ENCODE measurements at regions not wholly inside any gene's neighbourhood (a gene's known extent, or its start where the extent isn't known, plus 50 kb on each side); places are given as distances from the start of the nearest gene placed in this dataset.
"Not testable (repeated sequence)": the region's sequence is repeated elsewhere in the genome, so short reads cannot be mapped to it uniquely, and the experiment has no call there.

- in situ Hi-C loops (cut with MboI; ENCODE audit: low sequenced_read_pairs in 4 of 4) (no loop called here), intact Hi-C loops (cut with DNase I; ENCODE audit: low total_unique reads) (no loop called here)
- H3K4me1 ChIP-seq = no peaks in the 10 kb centered on the region
- no peak for TF ChIP-seq CTCF (IDR thresholded peaks at IDR 0.05 in 4 of 5, conservative IDR thresholded peaks at IDR 0.05 in 1 of 5)
- no peak for TF ChIP-seq POLR2A (IDR thresholded peaks at IDR 0.05)
- no peaks in the 10 kb centered on the region for H3K36me3 ChIP-seq
- no peaks in the 10 kb centered on the region for H3K27me3 ChIP-seq
- H3K4me3 ChIP-seq = no peak overlapping the region
- no peak for ATAC-seq
- DNase-seq = no peak
- no peaks in the 10 kb centered on the region for H3K9me3 ChIP-seq
- H3K27ac ChIP-seq = no peak overlapping the region
Measured at GRCh38 chr6:164982389-164982788, 327.0 kb downstream of the C6orf118 start.

GRCh38 chr6:164967102-164967501 is 342.3 kb downstream of the C6orf118 start:
- in situ Hi-C loops (cut with MboI; ENCODE audit: low sequenced_read_pairs in 4 of 4) (no loop called here), intact Hi-C loops (cut with DNase I; ENCODE audit: low total_unique reads) (no loop called here)
- Histone ChIP-seq H3K4me3 (no peak overlapping the region), H3K9me3 (no peaks in the 10 kb centered on the region), H3K27me3 (no peaks in the 10 kb centered on the region), H3K27ac (no peak overlapping the region), H3K36me3 (no peaks in the 10 kb centered on the region), H3K4me1 (no peaks in the 10 kb centered on the region)
- DNase-seq = no peak
- TF ChIP-seq CTCF (IDR thresholded peaks at IDR 0.05 in 4 of 5, conservative IDR thresholded peaks at IDR 0.05 in 1 of 5) = no peak
- TF ChIP-seq POLR2A (IDR thresholded peaks at IDR 0.05) = no peak
- ATAC-seq = no peak

DNA sequence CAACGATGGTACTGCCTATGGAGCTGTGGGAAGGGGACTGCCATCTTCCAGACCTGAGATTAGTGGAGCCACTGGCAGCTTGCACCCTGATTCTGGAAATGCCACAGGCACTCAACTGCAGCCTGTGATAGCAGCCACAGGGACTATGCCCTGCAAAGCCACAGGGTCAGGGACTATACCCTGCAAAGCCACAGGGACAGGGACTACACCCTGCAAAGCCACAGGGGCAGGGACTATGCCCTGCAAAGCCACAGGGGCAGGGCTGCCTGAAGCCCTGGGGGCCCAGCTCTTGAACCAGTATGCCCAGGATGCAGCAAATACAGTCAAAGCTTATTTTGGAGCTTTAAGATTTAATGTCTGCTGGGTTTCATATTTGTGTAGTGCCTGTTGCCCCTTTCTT is 346.6 kb downstream of the C6orf118 start:
- ATAC-seq (no peak), DNase-seq (no peak)
- H3K4me3 ChIP-seq = no peak overlapping the region
- H3K27ac ChIP-seq = no peak overlapping the region
- no peaks in the 10 kb centered on the region for H3K4me1 ChIP-seq
- no peaks in the 10 kb centered on the region for H3K9me3 ChIP-seq
- in situ Hi-C loops (cut with MboI; ENCODE audit: low sequenced_read_pairs in 4 of 4) (no loop called here), intact Hi-C loops (cut with DNase I; ENCODE audit: low total_unique reads) (no loop called here)
- no peaks in the 10 kb centered on the region for H3K27me3 ChIP-seq
- TF ChIP-seq POLR2A (IDR thresholded peaks at IDR 0.05) (no peak), CTCF (IDR thresholded peaks at IDR 0.05 in 4 of 5, conservative IDR thresholded peaks at IDR 0.05 in 1 of 5) (no peak)
- H3K36me3 ChIP-seq = no peaks in the 10 kb centered on the region

DNA sequence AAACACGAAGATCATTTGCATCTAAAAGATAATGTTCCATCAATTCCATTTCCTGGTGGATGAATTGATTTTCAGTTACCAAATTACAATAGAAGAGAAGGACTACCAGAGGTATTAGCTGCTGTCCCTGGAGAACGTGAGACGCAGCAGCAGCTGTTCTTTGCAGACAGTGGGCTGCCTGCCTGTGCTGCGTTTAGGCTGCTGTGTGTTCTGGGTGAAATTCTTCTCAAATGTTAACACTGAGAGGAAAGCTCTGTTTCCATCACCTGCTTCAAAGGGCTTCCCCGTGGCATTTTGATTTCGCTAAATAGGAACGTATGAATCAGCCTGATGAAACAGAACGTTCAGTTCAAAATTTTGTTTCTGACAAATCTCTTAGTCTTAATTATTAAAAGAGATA is 362.2 kb downstream of the C6orf118 start:
- H3K27ac ChIP-seq = no peak overlapping the region
- H3K4me1 ChIP-seq = no peaks in the 10 kb centered on the region
- no peaks in the 10 kb centered on the region for H3K27me3 ChIP-seq
- H3K4me3 ChIP-seq = no peak overlapping the region
- ATAC-seq = no peak
- no peaks in the 10 kb centered on the region for H3K9me3 ChIP-seq
- no peaks in the 10 kb centered on the region for H3K36me3 ChIP-seq
- TF ChIP-seq POLR2A (IDR thresholded peaks at IDR 0.05) = no peak
- TF ChIP-seq CTCF (IDR thresholded peaks at IDR 0.05 in 4 of 5, conservative IDR thresholded peaks at IDR 0.05 in 1 of 5) = no peak
- no peak for DNase-seq
- in situ Hi-C loops (cut with MboI; ENCODE audit: low sequenced_read_pairs in 4 of 4) = loop anchor here in 1 of 4 donors (25.0 kb wide), 1 partner anchor 1785 kb away; no protein-coding TSS in a partner anchor
- intact Hi-C loops (cut with DNase I; ENCODE audit: low total_unique reads) = no loop called here

GRCh38 chr6:164942271-164942670 is 367.1 kb downstream of the C6orf118 start:
- Histone ChIP-seq H3K27ac (no peak overlapping the region), H3K4me3 (no peak overlapping the region), H3K4me1 (no peaks in the 10 kb centered on the region), H3K36me3 (no peaks in the 10 kb centered on the region), H3K27me3 (no peaks in the 10 kb centered on the region), H3K9me3 (no peaks in the 10 kb centered on the region)
- in situ Hi-C loops (cut with MboI; ENCODE audit: low sequenced_read_pairs in 4 of 4) = loop anchor here in 1 of 4 donors (25.0 kb wide), 1 partner anchor 1780 kb away; no protein-coding TSS in a partner anchor
- ATAC-seq = no peak
- no peak for TF ChIP-seq CTCF (IDR thresholded peaks at IDR 0.05 in 4 of 5, conservative IDR thresholded peaks at IDR 0.05 in 1 of 5)
- DNase-seq = no peak
- intact Hi-C loops (cut with DNase I; ENCODE audit: low total_unique reads) = no loop called here

GRCh38 chr6:164933238-164933794 is 376.1 kb downstream of the C6orf118 start:
- H3K9me3 ChIP-seq; intact Hi-C loops (cut with DNase I; ENCODE audit: low total_unique reads); H3K27me3 ChIP-seq; H3K36me3 ChIP-seq; H3K4me3 ChIP-seq; H3K27ac ChIP-seq; ATAC-seq; DNase-seq: not testable (repeated sequence)
- peaks cover under 1 to 10% of the 10 kb centered on the region in 2 donors for H3K4me1 ChIP-seq
- in situ Hi-C loops (cut with MboI; ENCODE audit: low sequenced_read_pairs in 4 of 4) = loop anchor here in 1 of 4 donors (25.0 kb wide), 1 partner anchor 1771 kb away; no protein-coding TSS in a partner anchor

Measured in gastrocnemius medialis (tissue), 4 donors.